Ascending aorta (tissue), 2 donors: ENCODE measurements at regions not wholly inside any gene's neighbourhood (a gene's known extent, or its start where the extent isn't known, plus 50 kb on each side); places are given as distances from the start of the nearest gene placed in this dataset.

ENCODE experiments used
- DNase-seq, 2 donors: peaks; one replicate each; pipeline ENCODE4 v3.0.0-alpha.2; 2019; ENCODE audit warnings: low spot score in 2 of 2
- H3K27ac ChIP-seq, 2 donors: fragments of 200-600 bp; sonication (generic); one replicate each; pipeline ENCODE4 v1.5.1; 2016 to 2017; ENCODE audit warnings: mild to moderate bottlenecking in 1 of 2
- H3K27me3 ChIP-seq: fragments of 200-600 bp; sonication (generic); one replicate; pipeline ENCODE4 v1.5.1; 2017
- H3K36me3 ChIP-seq, 2 donors: fragments of 200-600 bp; sonication (generic); one replicate each; pipeline ENCODE4 v1.5.1; 2016
- H3K4me1 ChIP-seq, 2 donors: fragments of 200-600 bp; sonication (generic); one replicate each; pipeline ENCODE4 v1.5.1; 2016 to 2017; ENCODE audit warnings: mild to moderate bottlenecking in 1 of 2
- H3K4me3 ChIP-seq, 2 donors: fragments of 200-600 bp; sonication (generic); one replicate each; pipeline ENCODE4 v1.5.1; 2016 to 2017; ENCODE audit warnings: mild to moderate bottlenecking in 1 of 2
- H3K9me3 ChIP-seq, 2 donors: fragments of 200-600 bp; sonication (generic); one replicate each; pipeline ENCODE4 v1.5.1; 2016
- intact Hi-C: fragments of 100-400 bp; cut with DNase I; formaldehyde crosslinking; loops from one replicate; pipeline ENCODE4 v1.15.1; 2023
- TF ChIP-seq, protein P1 (sequence below), 3 experiments: fragments of 200-600 bp in 2 of 3; fragments of 450-650 bp in 1 of 3; sonication (generic) in 2 of 3; IDR thresholded peaks; one replicate each; pipeline ENCODE4 v1.5.1; 2016 to 2019; ENCODE audit warnings: antibody characterized with exemption in 3 of 3, mild to moderate bottlenecking in 1 of 3, moderate library complexity in 1 of 3

- H3K4me1 ChIP-seq: no peaks in the 10 kb centered on the region
- H3K27me3 ChIP-seq: no peaks in the 10 kb centered on the region
- no peaks in the 10 kb centered on the region for H3K36me3 ChIP-seq
- no peak overlapping the region for H3K4me3 ChIP-seq
- H3K27ac ChIP-seq: no peak overlapping the region
- DNase-seq: no peak
- intact Hi-C loops: no loop called here
- H3K9me3 ChIP-seq: no peaks in the 10 kb centered on the region
- TF ChIP-seq, protein P1, sequence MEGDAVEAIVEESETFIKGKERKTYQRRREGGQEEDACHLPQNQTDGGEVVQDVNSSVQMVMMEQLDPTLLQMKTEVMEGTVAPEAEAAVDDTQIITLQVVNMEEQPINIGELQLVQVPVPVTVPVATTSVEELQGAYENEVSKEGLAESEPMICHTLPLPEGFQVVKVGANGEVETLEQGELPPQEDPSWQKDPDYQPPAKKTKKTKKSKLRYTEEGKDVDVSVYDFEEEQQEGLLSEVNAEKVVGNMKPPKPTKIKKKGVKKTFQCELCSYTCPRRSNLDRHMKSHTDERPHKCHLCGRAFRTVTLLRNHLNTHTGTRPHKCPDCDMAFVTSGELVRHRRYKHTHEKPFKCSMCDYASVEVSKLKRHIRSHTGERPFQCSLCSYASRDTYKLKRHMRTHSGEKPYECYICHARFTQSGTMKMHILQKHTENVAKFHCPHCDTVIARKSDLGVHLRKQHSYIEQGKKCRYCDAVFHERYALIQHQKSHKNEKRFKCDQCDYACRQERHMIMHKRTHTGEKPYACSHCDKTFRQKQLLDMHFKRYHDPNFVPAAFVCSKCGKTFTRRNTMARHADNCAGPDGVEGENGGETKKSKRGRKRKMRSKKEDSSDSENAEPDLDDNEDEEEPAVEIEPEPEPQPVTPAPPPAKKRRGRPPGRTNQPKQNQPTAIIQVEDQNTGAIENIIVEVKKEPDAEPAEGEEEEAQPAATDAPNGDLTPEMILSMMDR (IDR thresholded peaks at IDR 0.05): no peak
Observed at GRCh38 chr5:142411656-142412425, 87.0 kb upstream of the SPRY4 start.

DNA sequence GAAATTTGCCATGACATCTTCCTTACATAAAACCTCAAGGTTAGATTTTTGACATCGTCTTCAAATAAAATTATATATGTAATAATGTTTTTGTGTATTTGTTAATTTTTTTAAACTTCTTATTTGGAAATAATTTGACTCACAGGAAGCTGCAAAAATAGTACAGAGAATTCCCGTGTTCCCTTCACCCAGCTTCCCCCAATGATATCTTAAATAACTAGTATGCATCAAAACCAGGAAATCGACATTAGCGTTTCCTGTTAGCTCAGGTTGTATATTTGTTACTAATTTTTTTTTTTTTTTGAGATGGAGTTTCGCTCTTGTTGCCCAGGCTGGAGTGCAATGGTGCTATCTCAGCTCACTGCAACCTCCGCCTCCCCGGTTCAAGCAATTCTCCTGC, 86.3 kb upstream of the SPRY4 start:
- Histone ChIP-seq H3K36me3 (no peaks in the 10 kb centered on the region), H3K27ac (no peak overlapping the region), H3K9me3 (no peaks in the 10 kb centered on the region), H3K4me3 (no peak overlapping the region), H3K4me1 (no peaks in the 10 kb centered on the region), H3K27me3 (no peaks in the 10 kb centered on the region)
- intact Hi-C loops: no loop called here
- DNase-seq: no peak
- TF ChIP-seq, protein P1 (IDR thresholded peaks at IDR 0.05): no peak

DNA sequence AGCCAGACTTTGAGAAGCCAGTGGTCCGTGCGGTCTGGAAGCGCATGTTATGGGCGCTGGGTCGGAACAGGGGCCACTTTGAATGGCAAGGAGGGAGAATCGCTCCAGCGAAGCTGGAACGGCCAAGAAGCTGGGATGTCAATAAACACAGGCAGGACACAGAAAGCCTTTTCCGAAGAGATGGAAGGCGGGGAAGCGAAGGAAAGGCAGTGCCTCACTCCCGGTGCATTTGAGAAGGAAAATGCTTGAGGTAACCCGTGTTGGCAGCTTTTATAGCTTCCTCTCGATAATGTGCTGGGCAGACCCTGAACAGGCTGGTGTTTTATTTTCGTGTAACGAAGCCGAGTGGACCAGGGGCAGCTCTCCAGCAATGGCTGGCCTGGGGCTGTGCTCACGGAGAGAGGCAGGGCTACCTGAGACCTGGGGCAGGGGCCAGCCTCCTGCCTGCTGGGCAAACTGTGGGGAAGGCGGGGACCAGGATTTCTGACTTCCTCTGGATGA, 84.2 kb upstream of the SPRY4 start:
- TF ChIP-seq, protein P1 (IDR thresholded peaks at IDR 0.05): no peak
- DNase-seq: no peak
- no peaks in the 10 kb centered on the region for H3K36me3 ChIP-seq
- H3K9me3 ChIP-seq: no peaks in the 10 kb centered on the region
- H3K4me1 ChIP-seq: no peaks in the 10 kb centered on the region
- H3K27ac ChIP-seq: no peak overlapping the region
- intact Hi-C loops: no loop called here
- no peaks in the 10 kb centered on the region for H3K27me3 ChIP-seq
- H3K4me3 ChIP-seq: no peak overlapping the region

DNA sequence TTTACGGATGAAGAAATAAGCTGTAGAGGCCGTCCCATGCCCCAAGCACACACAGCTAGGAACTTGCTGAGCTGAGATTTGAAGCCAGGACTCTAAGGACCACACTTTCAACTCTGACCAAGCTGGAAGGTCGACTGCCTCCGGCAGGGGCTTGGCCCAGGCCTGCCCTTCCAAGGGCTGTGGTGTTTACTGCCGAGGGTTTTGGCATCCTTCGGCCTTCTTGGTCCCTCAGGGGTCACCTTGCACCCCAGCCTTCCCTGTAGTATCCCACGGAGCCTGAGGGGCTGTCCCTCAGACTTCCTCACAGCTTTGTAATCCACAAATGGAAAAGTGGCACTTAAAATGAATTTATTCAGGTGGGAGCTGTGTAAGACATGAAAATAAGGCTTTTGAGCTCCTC, 83.7 kb upstream of the SPRY4 start:
- Histone ChIP-seq H3K27ac (no peak overlapping the region), H3K36me3 (no peaks in the 10 kb centered on the region), H3K4me1 (no peaks in the 10 kb centered on the region), H3K9me3 (no peaks in the 10 kb centered on the region), H3K4me3 (no peak overlapping the region), H3K27me3 (no peaks in the 10 kb centered on the region)
- intact Hi-C loops: no loop called here
- no peak for DNase-seq
- TF ChIP-seq, protein P1 (IDR thresholded peaks at IDR 0.05): no peak

- no peak for DNase-seq
- H3K4me3 ChIP-seq: no peak overlapping the region
- H3K27ac ChIP-seq: no peak overlapping the region
- H3K9me3 ChIP-seq: no peaks in the 10 kb centered on the region
- H3K27me3 ChIP-seq: no peaks in the 10 kb centered on the region
- H3K36me3 ChIP-seq: no peaks in the 10 kb centered on the region
- TF ChIP-seq, protein P1 (IDR thresholded peaks at IDR 0.05): no peak
- intact Hi-C loops: no loop called here
- H3K4me1 ChIP-seq: no peaks in the 10 kb centered on the region
Observed at GRCh38 chr5:142405814-142406395, 81.1 kb upstream of the SPRY4 start.
